ENCODE measurements at regions not wholly inside any gene's neighbourhood (a gene's known extent, or its start where the extent isn't known, plus 50 kb on each side); places are given as distances from the start of the nearest gene placed in this dataset.

DNA sequence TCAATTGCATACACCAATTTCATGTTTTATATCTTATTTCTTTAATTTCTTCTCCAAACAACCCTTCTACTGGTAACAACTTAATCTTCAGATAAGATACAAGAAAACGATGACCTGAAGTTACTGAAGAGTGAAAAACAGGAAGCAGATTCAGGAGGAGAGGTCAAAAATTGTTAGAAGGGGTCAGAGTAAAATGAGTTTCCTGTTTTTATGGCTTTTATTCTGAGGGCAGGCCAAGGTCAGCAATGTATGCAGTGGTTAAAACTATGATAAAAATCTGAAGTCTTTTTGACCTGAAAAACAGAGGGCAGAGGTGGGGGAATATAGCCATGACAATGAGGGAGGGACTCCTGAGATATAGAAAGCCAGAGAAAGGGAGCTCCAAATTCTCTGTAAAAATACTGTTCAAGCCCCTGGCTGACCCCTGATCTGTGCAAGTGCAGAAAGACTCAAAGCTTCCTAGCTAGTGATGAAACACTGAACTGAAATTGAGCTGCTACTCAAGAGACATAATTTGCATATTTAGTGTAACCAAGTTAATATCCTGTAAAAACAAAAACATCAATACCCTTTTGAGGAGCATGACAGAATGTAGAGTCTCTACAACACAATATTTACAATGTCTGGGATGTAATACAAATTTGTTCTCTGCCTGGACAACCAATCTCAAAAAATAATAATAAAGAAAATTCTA, 514.3 kb upstream of the SEL1L start:
- H3K4me1 Mint-ChIP-seq (ENCODE audit: low read depth) = no peaks in the 10 kb centered on the region
- H3K9me3 Mint-ChIP-seq = no peaks in the 10 kb centered on the region
- H3K27ac Mint-ChIP-seq = no peak overlapping the region
- H3K4me3 Mint-ChIP-seq = no peak overlapping the region
- no peaks in the 10 kb centered on the region for H3K36me3 Mint-ChIP-seq (ENCODE audit: low read depth)
- no peaks in the 10 kb centered on the region for H3K27me3 Mint-ChIP-seq
- intact Hi-C loops (cut with micrococcal nuclease) = no loop called here

DNA sequence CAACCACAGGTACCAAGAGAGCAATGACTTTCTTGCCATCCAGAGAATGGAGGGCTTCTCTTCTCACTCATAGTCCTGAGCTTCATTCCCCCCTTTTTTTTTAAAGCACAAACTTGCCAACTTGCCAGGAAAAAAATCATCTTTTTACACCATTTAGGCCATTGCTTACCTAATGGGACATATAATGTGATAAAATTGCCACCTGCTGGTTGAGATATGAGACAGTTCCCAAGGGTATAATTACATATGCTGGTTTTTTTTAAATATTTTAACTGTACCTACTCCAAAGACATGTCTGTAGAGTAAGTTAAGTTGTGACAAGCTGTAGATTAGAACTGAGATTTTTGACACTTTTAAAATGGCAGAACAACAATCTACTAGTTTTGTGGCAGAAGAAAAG, 519.1 kb upstream of the SEL1L start:
- no peaks in the 10 kb centered on the region for H3K27me3 Mint-ChIP-seq
- intact Hi-C loops (cut with micrococcal nuclease) = no loop called here
- no peak overlapping the region for H3K27ac Mint-ChIP-seq
- H3K9me3 Mint-ChIP-seq = no peaks in the 10 kb centered on the region
- no peaks in the 10 kb centered on the region for H3K36me3 Mint-ChIP-seq (ENCODE audit: low read depth)
- no peak overlapping the region for H3K4me3 Mint-ChIP-seq
- peaks cover 8% of the 10 kb centered on the region for H3K4me1 Mint-ChIP-seq (ENCODE audit: low read depth)

DNA sequence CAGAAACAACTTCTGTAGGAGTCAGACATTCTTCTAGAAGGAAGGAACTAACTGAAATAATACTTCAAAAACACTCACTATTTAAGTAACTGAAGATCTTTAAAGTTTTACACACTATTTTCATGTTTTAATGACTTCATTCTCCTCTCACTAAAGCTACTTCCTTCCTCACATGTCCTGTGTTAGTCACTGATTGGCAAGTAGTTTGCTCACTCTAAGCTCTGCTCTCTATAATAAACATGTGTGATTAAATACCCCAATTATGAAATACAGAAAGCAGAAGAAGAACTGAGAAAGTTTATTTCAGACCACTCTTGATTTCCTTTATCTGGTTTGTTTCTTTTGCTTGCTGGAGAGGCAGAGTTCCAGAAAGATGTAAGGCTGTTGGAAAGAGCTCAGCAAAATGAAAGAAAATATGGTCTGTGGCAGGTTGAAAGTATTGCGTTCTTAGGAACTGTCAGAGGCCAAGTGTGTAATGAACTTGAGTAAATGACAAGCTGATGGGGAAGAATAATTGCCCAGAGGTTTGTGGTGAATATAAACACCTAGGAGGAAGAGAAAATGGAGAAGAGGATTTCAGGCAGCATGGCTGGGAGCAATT, 522.0 kb upstream of the SEL1L start:
- peaks cover 5% of the 10 kb centered on the region for H3K9me3 Mint-ChIP-seq
- intact Hi-C loops (cut with micrococcal nuclease) = no loop called here
- H3K36me3 Mint-ChIP-seq (ENCODE audit: low read depth) = no peaks in the 10 kb centered on the region
- H3K4me3 Mint-ChIP-seq = no peak overlapping the region
- peaks cover 8% of the 10 kb centered on the region for H3K4me1 Mint-ChIP-seq (ENCODE audit: low read depth)
- H3K27ac Mint-ChIP-seq = no peak overlapping the region
- H3K27me3 Mint-ChIP-seq = no peaks in the 10 kb centered on the region

DNA sequence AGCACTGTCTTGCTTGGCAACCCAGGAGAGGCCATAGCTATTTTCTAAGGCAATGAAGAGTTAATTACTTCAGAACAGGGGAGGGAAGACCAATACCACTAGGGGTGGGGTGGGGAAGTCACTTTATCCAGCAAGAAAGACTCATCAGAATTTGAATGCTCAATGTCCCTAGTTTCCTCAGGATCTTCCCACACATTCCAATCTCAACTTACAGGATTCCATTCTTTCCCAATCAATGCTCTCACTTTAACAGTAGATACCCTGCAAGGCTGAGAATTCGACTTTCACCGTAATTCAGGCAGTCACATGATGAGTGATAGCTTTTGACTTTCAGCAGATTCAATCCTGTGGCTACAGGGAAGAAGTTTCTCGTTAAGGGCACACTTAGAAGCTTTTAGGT, 526.6 kb upstream of the SEL1L start:
- H3K27ac Mint-ChIP-seq = no peak overlapping the region
- peaks cover 45% of the 10 kb centered on the region for H3K9me3 Mint-ChIP-seq
- H3K4me1 Mint-ChIP-seq (ENCODE audit: low read depth) = peaks cover 8% of the 10 kb centered on the region
- H3K27me3 Mint-ChIP-seq = no peaks in the 10 kb centered on the region
- no peaks in the 10 kb centered on the region for H3K36me3 Mint-ChIP-seq (ENCODE audit: low read depth)
- intact Hi-C loops (cut with micrococcal nuclease) = no loop called here
- no peak overlapping the region for H3K4me3 Mint-ChIP-seq

DNA sequence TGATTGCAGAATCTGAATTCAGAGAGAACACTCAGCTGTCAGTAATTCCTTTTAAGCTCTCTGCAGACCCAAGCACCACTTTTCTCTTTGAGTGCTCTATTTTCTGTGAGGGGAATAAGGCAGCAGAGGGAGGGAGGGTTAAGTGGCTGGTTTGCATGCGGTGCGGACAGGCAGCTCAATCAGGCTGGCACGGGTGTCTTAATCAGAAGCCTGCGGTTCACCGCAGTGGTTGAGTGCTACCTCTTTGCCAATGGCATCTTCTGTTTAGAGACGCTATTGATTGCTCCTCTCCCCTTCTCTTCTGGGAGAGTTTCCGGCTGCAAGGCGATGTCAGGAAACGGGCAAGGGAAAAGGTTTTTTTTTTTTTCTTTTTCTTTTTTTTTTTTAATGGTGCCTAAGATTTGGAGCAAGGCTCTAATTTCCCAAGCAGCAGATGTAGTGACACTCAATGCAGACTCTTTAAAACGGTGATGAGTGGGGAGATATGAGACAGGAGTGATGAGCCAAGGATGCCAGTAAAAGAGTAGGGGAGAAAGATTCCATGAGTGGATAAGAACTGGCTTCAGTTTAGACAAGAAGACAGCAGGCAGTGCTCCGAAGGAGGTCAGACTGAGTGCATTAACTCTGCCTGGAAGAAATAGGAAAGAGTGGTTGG, 533.7 kb upstream of the SEL1L start:
- intact Hi-C loops (cut with micrococcal nuclease) = no loop called here
- H3K4me3 Mint-ChIP-seq = no peak overlapping the region
- H3K27ac Mint-ChIP-seq = no peak overlapping the region
- H3K4me1 Mint-ChIP-seq (ENCODE audit: low read depth) = no peaks in the 10 kb centered on the region
- no peaks in the 10 kb centered on the region for H3K27me3 Mint-ChIP-seq
- no peaks in the 10 kb centered on the region for H3K36me3 Mint-ChIP-seq (ENCODE audit: low read depth)
- H3K9me3 Mint-ChIP-seq = peaks cover 40% of the 10 kb centered on the region

DNA sequence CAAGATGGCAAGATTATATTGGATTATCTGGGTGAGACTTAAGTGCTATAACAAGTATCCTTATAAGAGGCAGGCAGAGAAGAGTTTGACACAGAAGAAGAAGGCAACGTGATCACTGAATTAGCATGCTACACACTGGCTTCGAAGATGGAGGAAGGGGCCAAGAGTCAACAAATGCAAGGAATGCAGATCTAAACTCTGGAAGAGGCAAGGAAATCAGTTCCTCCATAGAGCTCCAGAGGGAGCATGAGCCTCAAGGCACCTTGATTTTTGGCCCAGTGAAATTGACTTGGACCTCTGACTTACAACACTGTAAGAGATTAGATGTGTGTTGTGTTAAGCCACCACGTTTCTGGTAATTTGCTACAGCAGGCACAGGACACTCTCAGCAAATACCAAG, 536.4 kb upstream of the SEL1L start:
- no peaks in the 10 kb centered on the region for H3K27me3 Mint-ChIP-seq
- H3K9me3 Mint-ChIP-seq = peaks cover 14% of the 10 kb centered on the region
- intact Hi-C loops (cut with micrococcal nuclease) = no loop called here
- H3K4me3 Mint-ChIP-seq = no peak overlapping the region
- H3K36me3 Mint-ChIP-seq (ENCODE audit: low read depth) = no peaks in the 10 kb centered on the region
- H3K27ac Mint-ChIP-seq = no peak overlapping the region
- H3K4me1 Mint-ChIP-seq (ENCODE audit: low read depth) = no peaks in the 10 kb centered on the region

DNA sequence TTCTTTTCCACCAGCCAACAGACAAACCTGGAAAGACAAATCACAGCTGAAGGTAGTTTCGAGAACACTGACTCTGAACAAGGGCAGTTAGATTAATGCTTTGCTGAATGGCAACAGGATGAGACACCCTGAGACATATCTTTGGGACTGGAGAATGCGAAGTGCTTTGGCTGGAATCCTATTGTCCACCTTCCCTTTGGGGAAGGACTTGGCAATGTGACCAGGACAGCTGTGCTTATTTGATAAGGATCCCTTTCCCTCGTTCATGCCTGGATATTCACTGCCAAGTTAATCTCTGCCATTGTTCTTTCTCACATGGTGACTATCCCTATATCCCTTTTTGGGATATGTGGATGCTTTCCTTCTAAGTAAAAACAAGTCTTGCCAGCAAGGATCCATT, 537.1 kb upstream of the SEL1L start:
- Mint-ChIP-seq H3K4me1 (ENCODE audit: low read depth) (no peaks in the 10 kb centered on the region), H3K9me3 (peaks cover 8% of the 10 kb centered on the region), H3K27me3 (no peaks in the 10 kb centered on the region), H3K27ac (no peak overlapping the region), H3K4me3 (no peak overlapping the region), H3K36me3 (ENCODE audit: low read depth) (no peaks in the 10 kb centered on the region)
- intact Hi-C loops (cut with micrococcal nuclease) = no loop called here

DNA sequence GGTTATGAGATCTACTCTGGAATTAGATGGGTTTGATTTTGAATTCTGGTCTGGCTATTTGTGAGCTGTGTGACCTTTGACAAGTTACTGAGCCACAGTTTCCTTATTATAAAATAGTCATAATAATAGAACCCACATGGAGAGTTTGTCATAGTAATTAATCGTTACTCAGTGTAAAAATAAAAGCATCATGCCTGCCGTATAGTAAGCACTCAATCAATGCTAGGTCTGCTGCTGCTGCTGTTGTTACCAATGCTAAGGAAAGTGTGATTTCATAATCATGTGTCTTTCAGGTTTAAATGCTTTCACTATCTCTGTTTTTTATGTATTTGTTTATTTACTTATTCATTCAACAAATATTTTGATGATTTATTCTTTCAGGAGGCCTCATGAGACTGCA, 539.9 kb upstream of the SEL1L start:
- Mint-ChIP-seq H3K36me3 (ENCODE audit: low read depth) (no peaks in the 10 kb centered on the region), H3K4me1 (ENCODE audit: low read depth) (no peaks in the 10 kb centered on the region), H3K27ac (no peak overlapping the region), H3K9me3 (peaks cover 8% of the 10 kb centered on the region), H3K27me3 (no peaks in the 10 kb centered on the region), H3K4me3 (no peak overlapping the region)
- intact Hi-C loops (cut with micrococcal nuclease) = no loop called here

DNA sequence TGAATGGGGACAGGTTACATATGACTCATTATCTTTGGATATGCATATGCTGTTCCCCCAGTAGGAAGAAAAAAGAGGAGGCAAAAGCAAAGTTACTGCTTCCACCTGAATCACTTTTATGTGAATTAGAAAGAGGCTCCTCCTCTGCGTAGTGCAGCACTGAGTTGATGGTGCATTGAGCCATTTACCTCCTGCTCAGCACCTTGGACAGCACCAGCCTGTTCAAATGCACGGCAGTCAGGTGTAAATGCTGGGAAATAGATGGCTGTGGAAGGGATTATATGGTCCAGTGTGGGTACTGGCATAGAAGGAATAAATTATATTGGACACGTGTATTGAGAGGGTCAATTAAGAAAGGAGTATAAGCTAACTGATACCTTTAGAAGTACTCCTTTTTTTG, 541.9 kb upstream of the SEL1L start:
- Mint-ChIP-seq H3K36me3 (ENCODE audit: low read depth) (no peaks in the 10 kb centered on the region), H3K4me3 (no peak overlapping the region), H3K27me3 (no peaks in the 10 kb centered on the region), H3K9me3 (no peaks in the 10 kb centered on the region), H3K27ac (no peak overlapping the region), H3K4me1 (ENCODE audit: low read depth) (no peaks in the 10 kb centered on the region)
- intact Hi-C loops (cut with micrococcal nuclease) = no loop called here

DNA sequence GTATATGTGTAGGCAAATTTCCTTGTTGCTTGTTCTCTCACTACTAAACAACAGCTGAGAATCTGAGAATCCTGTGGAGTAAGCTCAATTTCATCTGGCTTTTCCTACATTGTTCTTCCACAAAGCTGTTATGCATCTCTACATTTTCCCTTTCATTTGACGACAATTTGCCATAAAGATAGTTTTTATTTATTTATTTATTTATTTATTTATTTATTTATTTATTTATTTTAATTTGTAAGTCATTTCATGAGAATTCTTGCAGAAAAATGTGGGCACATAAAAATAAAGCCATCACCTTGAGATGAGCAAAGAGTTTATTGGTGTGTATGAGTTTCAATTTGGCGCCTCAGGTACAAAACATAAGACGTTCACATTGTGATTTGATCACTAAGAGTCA, 545.9 kb upstream of the SEL1L start:
- no peaks in the 10 kb centered on the region for H3K9me3 Mint-ChIP-seq
- H3K27ac Mint-ChIP-seq = no peak overlapping the region
- intact Hi-C loops (cut with micrococcal nuclease) = no loop called here
- H3K4me3 Mint-ChIP-seq = no peak overlapping the region
- H3K4me1 Mint-ChIP-seq (ENCODE audit: low read depth) = no peaks in the 10 kb centered on the region
- H3K27me3 Mint-ChIP-seq = no peaks in the 10 kb centered on the region
- no peaks in the 10 kb centered on the region for H3K36me3 Mint-ChIP-seq (ENCODE audit: low read depth)

DNA sequence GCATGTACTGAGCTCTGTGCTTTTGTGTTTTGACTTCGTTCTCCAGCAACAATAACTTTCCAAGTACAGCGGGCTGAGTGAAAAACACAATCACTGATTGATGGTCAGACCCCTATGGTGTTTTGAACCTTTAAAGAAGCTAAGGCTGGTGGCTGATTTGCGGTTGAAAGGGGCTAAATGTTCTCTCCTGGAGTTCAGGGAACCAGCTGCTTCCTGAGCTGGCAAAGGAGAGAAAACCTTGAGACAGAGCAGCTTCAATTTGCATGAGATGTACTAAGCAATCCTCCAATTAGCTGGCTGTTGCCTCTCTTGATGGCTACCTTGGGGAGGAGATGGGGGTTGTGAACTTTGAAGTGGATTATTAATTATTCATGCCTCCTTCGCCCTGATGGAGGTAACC, 546.7 kb upstream of the SEL1L start:
- Mint-ChIP-seq H3K4me3 (no peak overlapping the region), H3K27ac (no peak overlapping the region), H3K9me3 (no peaks in the 10 kb centered on the region), H3K4me1 (ENCODE audit: low read depth) (no peaks in the 10 kb centered on the region), H3K27me3 (no peaks in the 10 kb centered on the region), H3K36me3 (ENCODE audit: low read depth) (no peaks in the 10 kb centered on the region)
- intact Hi-C loops (cut with micrococcal nuclease) = no loop called here

DNA sequence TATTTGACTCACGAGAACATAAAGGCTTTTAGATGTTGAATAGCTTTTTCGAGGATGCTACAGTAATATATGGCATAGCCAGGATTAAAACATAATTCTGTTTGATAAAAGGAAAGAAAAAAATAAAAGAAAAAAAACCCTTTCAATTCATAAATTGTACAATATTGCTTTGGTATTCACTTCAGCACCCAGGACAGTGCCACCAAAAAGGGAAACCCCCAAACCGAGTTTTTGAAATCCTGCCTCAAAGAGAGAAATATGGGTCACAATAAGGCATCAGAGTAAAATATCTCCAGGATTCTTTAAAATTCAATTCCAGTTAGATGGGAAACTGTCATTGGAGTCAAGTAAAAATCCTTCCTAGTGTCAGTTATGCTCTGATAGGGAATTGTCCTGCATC, 551.2 kb upstream of the SEL1L start:
- Mint-ChIP-seq H3K4me3 (no peak overlapping the region), H3K36me3 (ENCODE audit: low read depth) (no peaks in the 10 kb centered on the region), H3K27me3 (no peaks in the 10 kb centered on the region), H3K9me3 (no peaks in the 10 kb centered on the region), H3K27ac (no peak overlapping the region), H3K4me1 (ENCODE audit: low read depth) (no peaks in the 10 kb centered on the region)
- intact Hi-C loops (cut with micrococcal nuclease) = no loop called here

DNA sequence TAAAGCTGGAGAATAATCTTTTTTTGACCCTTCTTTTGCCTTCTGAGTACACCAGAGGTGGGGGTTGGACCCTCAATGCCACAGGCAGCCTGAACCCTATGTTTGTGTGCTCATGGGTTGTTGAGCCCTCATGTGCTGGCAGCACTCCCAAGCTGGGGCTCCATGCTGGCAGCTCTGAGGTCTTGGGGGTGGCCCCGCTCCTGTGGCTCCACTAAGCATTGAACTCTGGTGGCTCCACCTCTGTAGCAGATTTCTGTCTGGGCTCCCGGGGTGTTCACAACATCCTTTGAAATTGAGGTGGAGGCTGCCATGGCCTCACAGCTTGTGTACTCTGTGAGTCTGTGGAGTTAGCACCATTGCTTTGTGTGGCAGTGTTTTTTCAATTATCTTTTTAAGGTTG, 557.4 kb upstream of the SEL1L start:
- Mint-ChIP-seq H3K27me3 (no peaks in the 10 kb centered on the region), H3K36me3 (ENCODE audit: low read depth) (no peaks in the 10 kb centered on the region), H3K27ac (no peak overlapping the region), H3K9me3 (no peaks in the 10 kb centered on the region), H3K4me3 (no peak overlapping the region), H3K4me1 (ENCODE audit: low read depth) (no peaks in the 10 kb centered on the region)
- intact Hi-C loops (cut with micrococcal nuclease) = no loop called here

DNA sequence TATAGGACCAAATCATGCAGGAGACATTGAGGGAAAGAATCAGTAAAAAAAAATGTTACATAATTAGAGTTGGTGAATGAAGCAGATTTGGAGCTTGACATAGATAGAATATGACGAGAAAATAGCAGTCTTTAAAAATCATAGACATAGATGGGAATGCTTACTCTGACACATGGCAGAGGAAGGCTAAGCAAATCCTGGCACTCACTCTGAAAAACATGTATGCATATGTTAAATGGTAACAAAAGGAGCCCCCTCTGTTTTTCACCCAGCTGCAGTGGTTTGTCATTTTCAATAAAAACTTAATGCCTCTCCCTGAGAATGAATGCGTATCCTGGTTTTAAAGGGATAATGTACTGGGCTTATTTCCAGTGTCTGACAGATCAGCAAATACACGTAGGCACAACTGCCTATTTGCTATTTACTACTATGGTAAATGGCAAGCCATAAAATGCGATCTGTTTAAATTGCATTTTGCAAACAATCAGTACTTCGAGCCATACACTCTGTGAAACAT, 561.2 kb upstream of the SEL1L start:
- H3K4me3 Mint-ChIP-seq = no peak overlapping the region
- H3K9me3 Mint-ChIP-seq = no peaks in the 10 kb centered on the region
- H3K27ac Mint-ChIP-seq = no peak overlapping the region
- intact Hi-C loops (cut with micrococcal nuclease) = no loop called here
- no peaks in the 10 kb centered on the region for H3K36me3 Mint-ChIP-seq (ENCODE audit: low read depth)
- no peaks in the 10 kb centered on the region for H3K4me1 Mint-ChIP-seq (ENCODE audit: low read depth)
- H3K27me3 Mint-ChIP-seq = no peaks in the 10 kb centered on the region
